ENCODE measurements at regions not wholly inside any gene's neighbourhood (a gene's known extent, or its start where the extent isn't known, plus 50 kb on each side); places are given as distances from the start of the nearest gene placed in this dataset.
"Not testable (repeated sequence)": the region's sequence is repeated elsewhere in the genome, so short reads cannot be mapped to it uniquely, and the experiment has no call there.

DNA sequence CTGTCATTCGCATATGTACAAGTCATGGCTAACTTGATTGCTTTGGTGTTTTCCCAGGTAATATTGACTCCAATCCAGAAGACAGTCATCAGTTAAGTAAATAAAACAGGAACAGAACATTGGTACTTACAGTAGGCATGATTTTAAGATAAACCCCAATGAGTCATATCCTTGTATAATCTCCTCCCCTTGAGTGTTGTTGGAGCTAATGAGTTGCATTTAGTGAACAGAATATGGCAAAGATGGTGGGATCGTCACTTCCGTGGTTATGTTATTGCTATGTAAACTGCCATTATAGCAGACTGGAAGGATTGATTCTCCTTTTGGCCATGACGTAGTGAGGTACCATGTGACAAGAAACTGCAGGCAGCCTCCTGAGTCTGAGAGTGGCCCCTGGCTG is 102.2 kb downstream of the TMX1 start:
- Histone ChIP-seq H3K4me3 (ENCODE audit: insufficient read depth, low read depth, low read length) (no peak overlapping the region), H3K9me3 (ENCODE audit: control insufficient read depth, low read length) (no peaks in the 10 kb centered on the region), H3K36me3 (ENCODE audit: control insufficient read depth, insufficient read depth, low read length) (no peaks in the 10 kb centered on the region), H3K27ac (ENCODE audit: insufficient read depth, low read depth, low read length, poor library complexity, severe bottlenecking) (no peak overlapping the region), H3K4me1 (ENCODE audit: control insufficient read depth, insufficient read depth, low read length) (no peaks in the 10 kb centered on the region), H3K27me3 (ENCODE audit: control insufficient read depth, insufficient read depth, low read length, poor library complexity, severe bottlenecking) (no peaks in the 10 kb centered on the region)
- WGBS, 2 experiments: 95 to 98% methylated on average over 4 of the region's 4 CpGs

- H3K4me3 ChIP-seq (ENCODE audit: insufficient read depth, low read depth, low read length): no peak overlapping the region
- no peak overlapping the region for H3K27ac ChIP-seq (ENCODE audit: insufficient read depth, low read depth, low read length, poor library complexity, severe bottlenecking)
- H3K9me3 ChIP-seq (ENCODE audit: control insufficient read depth, low read length): no peaks in the 10 kb centered on the region
- H3K4me1 ChIP-seq (ENCODE audit: control insufficient read depth, insufficient read depth, low read length): peaks cover 6% of the 10 kb centered on the region
- no peaks in the 10 kb centered on the region for H3K36me3 ChIP-seq (ENCODE audit: control insufficient read depth, insufficient read depth, low read length)
- WGBS, 2 experiments: 92 to 93% methylated on average over 20 of the region's 20 CpGs
- H3K27me3 ChIP-seq (ENCODE audit: control insufficient read depth, insufficient read depth, low read length, poor library complexity, severe bottlenecking): no peaks in the 10 kb centered on the region
These were observed 112.0 kb downstream of the TMX1 start for GRCh38 chr14:51351997-51352396.

GRCh38 chr14:51353901-51354300 is 113.9 kb downstream of the TMX1 start:
- no peak overlapping the region for H3K4me3 ChIP-seq (ENCODE audit: insufficient read depth, low read depth, low read length)
- H3K27me3 ChIP-seq (ENCODE audit: control insufficient read depth, insufficient read depth, low read length, poor library complexity, severe bottlenecking): no peaks in the 10 kb centered on the region
- 97 to 98% methylated on average over 1 of the region's 1 CpG for WGBS, 2 experiments
- H3K27ac ChIP-seq (ENCODE audit: insufficient read depth, low read depth, low read length, poor library complexity, severe bottlenecking): no peak overlapping the region
- H3K36me3 ChIP-seq (ENCODE audit: control insufficient read depth, insufficient read depth, low read length): no peaks in the 10 kb centered on the region
- peaks cover 6% of the 10 kb centered on the region for H3K4me1 ChIP-seq (ENCODE audit: control insufficient read depth, insufficient read depth, low read length)
- H3K9me3 ChIP-seq (ENCODE audit: control insufficient read depth, low read length): no peaks in the 10 kb centered on the region

GRCh38 chr14:51354846-51355245 is 114.8 kb downstream of the TMX1 start:
- Histone ChIP-seq H3K36me3 (ENCODE audit: control insufficient read depth, insufficient read depth, low read length) (no peaks in the 10 kb centered on the region), H3K4me1 (ENCODE audit: control insufficient read depth, insufficient read depth, low read length) (peaks cover 6% of the 10 kb centered on the region), H3K9me3 (ENCODE audit: control insufficient read depth, low read length) (no peaks in the 10 kb centered on the region), H3K27ac (ENCODE audit: insufficient read depth, low read depth, low read length, poor library complexity, severe bottlenecking) (no peak overlapping the region), H3K4me3 (ENCODE audit: insufficient read depth, low read depth, low read length) (no peak overlapping the region), H3K27me3 (ENCODE audit: control insufficient read depth, insufficient read depth, low read length, poor library complexity, severe bottlenecking) (no peaks in the 10 kb centered on the region)
- WGBS, 2 experiments: 41 to 75% methylated on average over 1 of the region's 1 CpG

GRCh38 chr14:51356381-51356780 is 116.3 kb downstream of the TMX1 start:
- Histone ChIP-seq H3K4me1 (ENCODE audit: control insufficient read depth, insufficient read depth, low read length) (peaks cover 6% of the 10 kb centered on the region), H3K36me3 (ENCODE audit: control insufficient read depth, insufficient read depth, low read length) (no peaks in the 10 kb centered on the region), H3K4me3 (ENCODE audit: insufficient read depth, low read depth, low read length) (no peak overlapping the region), H3K27me3 (ENCODE audit: control insufficient read depth, insufficient read depth, low read length, poor library complexity, severe bottlenecking) (no peaks in the 10 kb centered on the region), H3K27ac (ENCODE audit: insufficient read depth, low read depth, low read length, poor library complexity, severe bottlenecking) (no peak overlapping the region), H3K9me3 (ENCODE audit: control insufficient read depth, low read length) (no peaks in the 10 kb centered on the region)
- 83 to 84% methylated on average over 5 of the region's 5 CpGs for WGBS, 2 experiments

GRCh38 chr14:51357250-51357649 is 117.2 kb downstream of the TMX1 start:
- 84 to 100% methylated on average over 3 of the region's 3 CpGs for WGBS, 2 experiments

DNA sequence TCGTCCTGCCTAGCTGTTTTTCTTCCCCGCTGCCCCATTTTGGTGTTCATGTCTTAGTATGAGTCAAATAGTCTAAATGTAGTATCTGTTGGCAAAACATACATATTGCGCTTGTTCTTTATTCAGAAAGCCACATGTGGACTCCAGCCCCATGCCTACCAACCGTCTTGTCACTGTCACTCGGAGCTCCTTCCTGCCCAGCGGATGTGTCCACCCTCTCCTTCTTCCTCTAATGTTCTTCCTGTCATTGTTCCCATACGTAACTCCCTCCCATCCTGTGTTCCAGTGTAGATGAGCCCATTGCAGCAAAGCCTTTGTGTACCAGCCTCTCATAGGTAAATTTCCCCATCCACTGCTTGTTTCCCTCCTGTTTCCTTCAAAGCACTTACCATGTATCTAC is 120.5 kb downstream of the TMX1 start:
- WGBS, 2 experiments: 95 to 96% methylated on average over 7 of the region's 7 CpGs
- no peaks in the 10 kb centered on the region for H3K36me3 ChIP-seq (ENCODE audit: control insufficient read depth, insufficient read depth, low read length)
- H3K9me3 ChIP-seq (ENCODE audit: control insufficient read depth, low read length): no peaks in the 10 kb centered on the region
- H3K4me3 ChIP-seq (ENCODE audit: insufficient read depth, low read depth, low read length): no peak overlapping the region
- H3K4me1 ChIP-seq (ENCODE audit: control insufficient read depth, insufficient read depth, low read length): no peaks in the 10 kb centered on the region
- no peaks in the 10 kb centered on the region for H3K27me3 ChIP-seq (ENCODE audit: control insufficient read depth, insufficient read depth, low read length, poor library complexity, severe bottlenecking)
- H3K27ac ChIP-seq (ENCODE audit: insufficient read depth, low read depth, low read length, poor library complexity, severe bottlenecking): no peak overlapping the region

More at GRCh38 chr14:51357250-51357649, 117.2 kb downstream of the TMX1 start:
- Histone ChIP-seq H3K36me3 (ENCODE audit: control insufficient read depth, insufficient read depth, low read length) (no peaks in the 10 kb centered on the region), H3K9me3 (ENCODE audit: control insufficient read depth, low read length) (no peaks in the 10 kb centered on the region), H3K4me3 (ENCODE audit: insufficient read depth, low read depth, low read length) (no peak overlapping the region), H3K27me3 (ENCODE audit: control insufficient read depth, insufficient read depth, low read length, poor library complexity, severe bottlenecking) (no peaks in the 10 kb centered on the region), H3K4me1 (ENCODE audit: control insufficient read depth, insufficient read depth, low read length) (peaks cover 6% of the 10 kb centered on the region), H3K27ac (ENCODE audit: insufficient read depth, low read depth, low read length, poor library complexity, severe bottlenecking) (no peak overlapping the region)

DNA sequence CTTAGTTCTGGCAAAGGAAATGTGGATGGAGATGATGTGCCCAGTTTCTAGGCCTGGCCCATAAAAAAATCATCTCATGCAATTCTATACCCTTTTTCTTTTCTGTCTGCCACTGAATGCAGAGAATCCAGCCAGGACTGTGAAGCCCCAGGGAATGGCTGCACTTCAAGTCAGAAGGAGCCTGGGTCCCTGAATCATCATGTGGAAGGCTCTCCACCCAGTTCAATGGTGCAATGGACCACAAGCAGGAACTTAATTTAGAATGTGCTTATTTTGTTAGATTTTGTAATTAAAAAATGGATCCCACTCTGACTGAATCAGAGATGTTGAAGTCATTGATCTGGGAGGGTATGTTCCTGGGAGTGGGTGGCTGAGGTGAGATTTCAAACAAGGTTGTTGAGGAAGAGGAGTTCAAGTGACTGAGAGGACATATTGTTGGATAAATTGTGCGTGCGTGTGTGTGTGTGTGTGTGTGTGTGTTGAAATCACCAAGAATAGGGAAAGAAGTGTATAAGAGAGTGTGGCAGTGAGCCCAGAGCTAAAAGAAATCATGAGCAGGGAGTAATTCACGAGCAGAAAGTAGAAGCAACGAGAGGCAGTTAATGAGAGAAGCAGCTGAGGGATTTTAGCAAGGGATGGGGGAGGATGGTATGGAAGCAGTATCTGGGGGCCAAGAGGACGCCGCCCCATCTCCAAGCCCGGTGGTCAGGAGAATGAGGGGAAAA is 125.4 kb downstream of the TMX1 start:
- Histone ChIP-seq H3K4me1 (ENCODE audit: control insufficient read depth, insufficient read depth, low read length) (peaks cover 4% of the 10 kb centered on the region), H3K27ac (ENCODE audit: insufficient read depth, low read depth, low read length, poor library complexity, severe bottlenecking) (no peak overlapping the region), H3K4me3 (ENCODE audit: insufficient read depth, low read depth, low read length) (no peak overlapping the region), H3K27me3 (ENCODE audit: control insufficient read depth, insufficient read depth, low read length, poor library complexity, severe bottlenecking) (no peaks in the 10 kb centered on the region), H3K36me3 (ENCODE audit: control insufficient read depth, insufficient read depth, low read length) (no peaks in the 10 kb centered on the region), H3K9me3 (ENCODE audit: control insufficient read depth, low read length) (no peaks in the 10 kb centered on the region)
- WGBS, 2 experiments: 76 to 77% methylated on average over 7 of the region's 7 CpGs

- not testable (repeated sequence) for H3K36me3 ChIP-seq (ENCODE audit: control insufficient read depth, insufficient read depth, low read length)
- 93 to 97% methylated on average over 10 to 14 of the region's 14 CpGs for WGBS, 2 experiments
These were observed 126.4 kb downstream of the TMX1 start for GRCh38 chr14:51366460-51366859.

DNA sequence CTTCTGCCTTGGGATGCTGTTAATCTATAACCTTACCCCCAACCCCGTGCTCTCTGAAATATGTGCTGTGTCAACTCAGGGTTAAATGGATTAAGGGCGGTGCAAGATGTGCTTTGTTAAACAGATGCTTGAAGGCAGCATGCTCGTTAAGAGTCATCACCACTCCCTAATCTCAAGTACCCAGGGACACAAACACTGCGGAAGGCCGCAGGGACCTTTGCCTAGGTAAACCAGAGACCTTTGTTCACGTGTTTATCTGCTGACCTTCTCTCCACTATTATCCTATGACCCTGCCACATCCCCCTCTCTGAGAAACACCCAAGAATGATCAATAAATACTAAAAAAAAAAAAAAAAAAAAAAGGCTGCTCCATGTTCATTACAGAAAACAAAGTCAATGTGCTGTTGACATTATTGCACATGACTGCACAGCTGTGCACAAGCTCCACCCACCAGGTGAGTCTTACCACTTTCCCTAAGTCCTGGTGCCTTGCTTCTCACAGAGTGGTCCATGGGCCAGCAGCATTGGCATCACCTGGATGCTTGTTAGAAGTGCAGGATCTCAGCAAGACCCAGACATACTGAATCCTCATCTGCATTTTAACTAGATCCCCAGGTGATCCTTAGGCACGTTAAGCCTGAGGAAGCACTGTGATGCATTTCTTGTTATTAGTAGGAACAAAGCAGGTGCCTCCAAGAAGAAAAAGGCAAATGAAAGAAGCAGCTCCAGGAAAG is 127.0 kb downstream of the TMX1 start:
- not testable (repeated sequence) for H3K36me3 ChIP-seq (ENCODE audit: control insufficient read depth, insufficient read depth, low read length); H3K4me1 ChIP-seq (ENCODE audit: control insufficient read depth, insufficient read depth, low read length); H3K27ac ChIP-seq (ENCODE audit: insufficient read depth, low read depth, low read length, poor library complexity, severe bottlenecking); H3K9me3 ChIP-seq (ENCODE audit: control insufficient read depth, low read length); H3K27me3 ChIP-seq (ENCODE audit: control insufficient read depth, insufficient read depth, low read length, poor library complexity, severe bottlenecking); H3K4me3 ChIP-seq (ENCODE audit: insufficient read depth, low read depth, low read length)
- WGBS, 2 experiments: 45 to 48% methylated on average over 5 of the region's 7 CpGs

More at GRCh38 chr14:51366460-51366859, 126.4 kb downstream of the TMX1 start:
- not testable (repeated sequence) for H3K27ac ChIP-seq (ENCODE audit: insufficient read depth, low read depth, low read length, poor library complexity, severe bottlenecking); H3K9me3 ChIP-seq (ENCODE audit: control insufficient read depth, low read length); H3K4me1 ChIP-seq (ENCODE audit: control insufficient read depth, insufficient read depth, low read length); H3K4me3 ChIP-seq (ENCODE audit: insufficient read depth, low read depth, low read length); H3K27me3 ChIP-seq (ENCODE audit: control insufficient read depth, insufficient read depth, low read length, poor library complexity, severe bottlenecking)

Data from ectodermal cell (in vitro differentiated cells).